DOHH2 (cell line): ENCODE measurements at regions not wholly inside any gene's neighbourhood (a gene's known extent, or its start where the extent isn't known, plus 50 kb on each side); places are given as distances from the start of the nearest gene placed in this dataset.

Source experiments
- EZH2phosphoT487 ChIP-seq: fragments of 200-600 bp; sonication (generic); IDR thresholded peaks from 2 replicates; pipeline ENCODE4 v1.6.1; 2017; ENCODE audit warnings: borderline replicate concordance, mild to moderate bottlenecking, antibody characterized with exemption, low read length, moderate library complexity, mixed read lengths
- TF ChIP-seq, protein P1 (sequence below): fragments of 200-600 bp; sonication (generic); IDR thresholded peaks from one replicate; pipeline ENCODE4 v1.5.1; 2014; ENCODE audit warnings: antibody characterized with exemption, mild to moderate bottlenecking, low read depth, low read length; ENCODE audit not compliant: poor library complexity, severe bottlenecking

DNA sequence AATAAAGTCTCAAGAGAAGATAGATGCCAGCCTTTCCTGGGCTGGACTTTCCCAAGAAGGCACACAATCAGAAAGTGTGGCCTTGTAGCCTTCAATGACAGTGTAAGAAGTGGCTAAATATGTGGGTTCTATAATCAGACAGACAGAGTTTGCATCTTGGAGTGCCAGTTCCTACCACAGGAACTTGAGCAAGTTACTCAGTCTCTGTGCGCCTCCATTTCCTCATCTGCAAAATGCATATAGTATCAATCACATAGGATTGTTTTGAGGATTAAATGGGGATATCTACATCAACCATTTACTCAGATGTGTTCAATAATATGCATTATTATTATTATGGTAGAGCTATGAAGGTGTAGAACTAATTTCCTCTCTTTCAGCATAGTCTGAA is 176.8 kb upstream of the PTBP2 start:
- TF ChIP-seq, protein P1, sequence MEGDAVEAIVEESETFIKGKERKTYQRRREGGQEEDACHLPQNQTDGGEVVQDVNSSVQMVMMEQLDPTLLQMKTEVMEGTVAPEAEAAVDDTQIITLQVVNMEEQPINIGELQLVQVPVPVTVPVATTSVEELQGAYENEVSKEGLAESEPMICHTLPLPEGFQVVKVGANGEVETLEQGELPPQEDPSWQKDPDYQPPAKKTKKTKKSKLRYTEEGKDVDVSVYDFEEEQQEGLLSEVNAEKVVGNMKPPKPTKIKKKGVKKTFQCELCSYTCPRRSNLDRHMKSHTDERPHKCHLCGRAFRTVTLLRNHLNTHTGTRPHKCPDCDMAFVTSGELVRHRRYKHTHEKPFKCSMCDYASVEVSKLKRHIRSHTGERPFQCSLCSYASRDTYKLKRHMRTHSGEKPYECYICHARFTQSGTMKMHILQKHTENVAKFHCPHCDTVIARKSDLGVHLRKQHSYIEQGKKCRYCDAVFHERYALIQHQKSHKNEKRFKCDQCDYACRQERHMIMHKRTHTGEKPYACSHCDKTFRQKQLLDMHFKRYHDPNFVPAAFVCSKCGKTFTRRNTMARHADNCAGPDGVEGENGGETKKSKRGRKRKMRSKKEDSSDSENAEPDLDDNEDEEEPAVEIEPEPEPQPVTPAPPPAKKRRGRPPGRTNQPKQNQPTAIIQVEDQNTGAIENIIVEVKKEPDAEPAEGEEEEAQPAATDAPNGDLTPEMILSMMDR, result no peak
- TF ChIP-seq EZH2phosphoT487, result no peak
